H9 (cell line): ENCODE measurements at regions not wholly inside any gene's neighbourhood (a gene's known extent, or its start where the extent isn't known, plus 50 kb on each side); places are given as distances from the start of the nearest gene placed in this dataset.

ENCODE experiments used
- DNase-seq: peaks from one replicate; pipeline ENCODE4 v3.0.0-alpha.2; 2017
- H2AFZ ChIP-seq: one replicate; pipeline ENCODE4 v1.6.1; 2013; ENCODE audit warnings: mild to moderate bottlenecking, low read length, control low read depth, moderate library complexity
- H2AK5ac ChIP-seq: 2 replicates; pipeline ENCODE4 v1.6.1; 2013; ENCODE audit warnings: low read length, control low read depth, mixed read lengths; ENCODE audit not compliant: insufficient read length
- H2BK120ac ChIP-seq: one replicate; pipeline ENCODE4 v1.6.1; 2013; ENCODE audit warnings: low read depth, mild to moderate bottlenecking, low read length, control low read depth, inconsistent platforms; ENCODE audit not compliant: poor library complexity, severe bottlenecking
- H2BK12ac ChIP-seq: 2 replicates; pipeline ENCODE4 v1.6.1; 2013; ENCODE audit warnings: low read length, control low read depth, mixed read lengths, low read depth; ENCODE audit not compliant: insufficient read length
- H2BK15ac ChIP-seq: 2 replicates; pipeline ENCODE4 v1.6.1; 2013; ENCODE audit warnings: low read depth, low read length, control low read depth
- H2BK20ac ChIP-seq: one replicate; pipeline ENCODE4 v1.6.1; 2013; ENCODE audit warnings: low read depth, mild to moderate bottlenecking, low read length, control low read depth, inconsistent platforms; ENCODE audit not compliant: poor library complexity, severe bottlenecking
- H2BK5ac ChIP-seq: 2 replicates; pipeline ENCODE4 v1.6.1; 2013; ENCODE audit warnings: low read length, control low read depth, mixed read lengths; ENCODE audit not compliant: insufficient read length
- H3K14ac ChIP-seq: 2 replicates; pipeline ENCODE4 v1.6.1; 2013; ENCODE audit warnings: low read length, control low read depth; ENCODE audit not compliant: insufficient read depth
- H3K18ac ChIP-seq: 2 replicates; pipeline ENCODE4 v1.6.1; 2013; ENCODE audit warnings: low read depth, mild to moderate bottlenecking, mixed read lengths, low read length, control low read depth; ENCODE audit not compliant: insufficient read length
- H3K23ac ChIP-seq: 2 replicates; pipeline ENCODE4 v1.6.1; 2013; ENCODE audit warnings: low read length, control low read depth, mixed read lengths, low read depth; ENCODE audit not compliant: insufficient read length
- H3K23me2 ChIP-seq: 2 replicates; pipeline ENCODE4 v1.6.1; 2013; ENCODE audit warnings: low read depth, mild to moderate bottlenecking, mixed read lengths, low read length, control low read depth; ENCODE audit not compliant: insufficient read length, poor library complexity, severe bottlenecking
- H3K27ac ChIP-seq: 2 replicates; pipeline ENCODE4 v1.5.1; 2013; ENCODE audit warnings: low read length, control low read depth, mixed read lengths, low read depth; ENCODE audit not compliant: insufficient read length
- H3K27me3 ChIP-seq: 2 replicates; pipeline ENCODE4 v1.6.1; 2013; ENCODE audit warnings: low read length, control low read depth, inconsistent platforms; ENCODE audit not compliant: insufficient read depth
- H3K4ac ChIP-seq: 2 replicates; pipeline ENCODE4 v1.6.1; 2013; ENCODE audit warnings: low read depth, mild to moderate bottlenecking, control low read depth, inconsistent platforms, low read length, moderate library complexity
- H3K4me1 ChIP-seq: 2 replicates; pipeline ENCODE4 v1.6.1; 2013; ENCODE audit warnings: low read length, control low read depth, inconsistent platforms; ENCODE audit not compliant: insufficient read depth
- H3K4me2 ChIP-seq: 2 replicates; pipeline ENCODE4 v1.6.1; 2013; ENCODE audit warnings: low read length, control low read depth, mixed read lengths; ENCODE audit not compliant: insufficient read length, insufficient read depth
- H3K56ac ChIP-seq: 2 replicates; pipeline ENCODE4 v1.6.1; 2013; ENCODE audit warnings: low read depth, mild to moderate bottlenecking, mixed read lengths, low read length, control low read depth; ENCODE audit not compliant: insufficient read length
- H3K79me1 ChIP-seq: 2 replicates; pipeline ENCODE4 v1.6.1; 2013; ENCODE audit warnings: low read depth, mild to moderate bottlenecking, moderate library complexity, low read length, control low read depth, inconsistent platforms; ENCODE audit not compliant: insufficient read depth, poor library complexity, severe bottlenecking
- H3K79me2 ChIP-seq: 2 replicates; pipeline ENCODE4 v1.6.1; 2013; ENCODE audit warnings: low read length, control low read depth, inconsistent platforms; ENCODE audit not compliant: insufficient read depth
- H3K9ac ChIP-seq: 2 replicates; pipeline ENCODE4 v1.6.1; 2013; ENCODE audit warnings: low read length, control low read depth, mixed read lengths; ENCODE audit not compliant: insufficient read length; ENCODE audit errors: extremely low read depth
- H3K9me3 ChIP-seq: one replicate; pipeline ENCODE4 v1.6.1; 2013; ENCODE audit warnings: low read depth, low read length, inconsistent platforms; ENCODE audit not compliant: control insufficient read depth
- H3T11ph ChIP-seq: one replicate; pipeline ENCODE4 v1.6.1; 2013; ENCODE audit warnings: mild to moderate bottlenecking, low read length, control low read depth, inconsistent platforms
- H4K20me1 ChIP-seq: one replicate; pipeline ENCODE4 v1.6.1; 2013; ENCODE audit not compliant: control insufficient read depth, insufficient read length, insufficient read depth
- H4K5ac ChIP-seq: 2 replicates; pipeline ENCODE4 v1.6.1; 2013; ENCODE audit warnings: low read depth, mild to moderate bottlenecking, mixed read lengths, low read length, control low read depth; ENCODE audit not compliant: insufficient read length
- H4K8ac ChIP-seq: replicated peaks from 2 replicates; pipeline ENCODE4 v1.6.1; 2013; ENCODE audit warnings: low read length, control low read depth, mixed read lengths, low read depth; ENCODE audit not compliant: insufficient read length
- H4K91ac ChIP-seq: 2 replicates; pipeline ENCODE4 v1.6.1; 2013; ENCODE audit warnings: low read depth, mild to moderate bottlenecking, moderate library complexity, mixed read lengths, low read length, control low read depth; ENCODE audit not compliant: insufficient read length
- H3K27ac Mint-ChIP-seq, 3 experiments: 2 replicates in 2 of 3; 3 replicates in 1 of 3; pipeline ENCODE4 v1.8.0; 2020 to 2021; ENCODE audit warnings: mixed read lengths in 3 of 3, mild to moderate bottlenecking in 1 of 3, moderate library complexity in 1 of 3
- H3K27me3 Mint-ChIP-seq: 2 replicates; pipeline ENCODE4 v1.8.0; 2021; ENCODE audit warnings: low read depth, mild to moderate bottlenecking, moderate library complexity, mixed read lengths
- H3K36me3 Mint-ChIP-seq, 3 experiments: 2 replicates in 2 of 3; 3 replicates in 1 of 3; pipeline ENCODE4 v1.8.0; 2020 to 2021; ENCODE audit warnings: low read depth in 3 of 3, mixed read lengths in 3 of 3; ENCODE audit not compliant: insufficient read depth in 1 of 3
- H3K4me1 Mint-ChIP-seq, 2 experiments: 2 replicates each; pipeline ENCODE4 v1.8.0; 2020; ENCODE audit warnings: mixed read lengths in 2 of 2
- H3K4me3 Mint-ChIP-seq, 2 experiments: 2 replicates in 1 of 2; 3 replicates in 1 of 2; pipeline ENCODE4 v1.8.0; 2020 to 2021; ENCODE audit warnings: mild to moderate bottlenecking in 2 of 2, mixed read lengths in 2 of 2, moderate library complexity in 1 of 2
- H3K9me3 Mint-ChIP-seq, 2 experiments: 2 replicates in 1 of 2; 3 replicates in 1 of 2; pipeline ENCODE4 v1.8.0; 2020; ENCODE audit warnings: mild to moderate bottlenecking in 2 of 2, mixed read lengths in 2 of 2, moderate library complexity in 1 of 2
- WGBS: extraction: QIAGEN DNeasy Blood & Tissue Kit; methylation state at CpG from one replicate; pipeline ENCODE4 v1.1.7; 2013; ENCODE audit warnings: missing lambda C conversion rate, low lambda C conversion rate, mixed read lengths; ENCODE audit not compliant: insufficient read length; ENCODE audit errors: extremely low coverage; 5-methylcytosine and 5-hydroxymethylcytosine counted together
- TF ChIP-seq, protein P1 (sequence below): fragments of 200-600 bp; sonication (generic); conservative IDR thresholded peaks from 3 replicates; pipeline ENCODE4 v1.8.0; 2021; ENCODE audit warnings: antibody characterized with exemption, mild to moderate bottlenecking

- H3K4ac ChIP-seq, result no peak overlapping the region
- H2AFZ ChIP-seq, result no peak overlapping the region
- no peaks in the 10 kb centered on the region; a peak in 1 of 7 replicates for H3K36me3 Mint-ChIP-seq
- H3K4me2 ChIP-seq, result no peak overlapping the region
- no peak for DNase-seq
- no peak overlapping the region for H3K4me3 Mint-ChIP-seq
- peaks cover 3% of the 10 kb centered on the region for H3K27me3 Mint-ChIP-seq
- H3K4me1 Mint-ChIP-seq, result peaks cover 37 to 43% of the 10 kb centered on the region in 2 experiments
- no peak overlapping the region for H3K23ac ChIP-seq
- no peak overlapping the region for H3K18ac ChIP-seq
- TF ChIP-seq, protein P1, sequence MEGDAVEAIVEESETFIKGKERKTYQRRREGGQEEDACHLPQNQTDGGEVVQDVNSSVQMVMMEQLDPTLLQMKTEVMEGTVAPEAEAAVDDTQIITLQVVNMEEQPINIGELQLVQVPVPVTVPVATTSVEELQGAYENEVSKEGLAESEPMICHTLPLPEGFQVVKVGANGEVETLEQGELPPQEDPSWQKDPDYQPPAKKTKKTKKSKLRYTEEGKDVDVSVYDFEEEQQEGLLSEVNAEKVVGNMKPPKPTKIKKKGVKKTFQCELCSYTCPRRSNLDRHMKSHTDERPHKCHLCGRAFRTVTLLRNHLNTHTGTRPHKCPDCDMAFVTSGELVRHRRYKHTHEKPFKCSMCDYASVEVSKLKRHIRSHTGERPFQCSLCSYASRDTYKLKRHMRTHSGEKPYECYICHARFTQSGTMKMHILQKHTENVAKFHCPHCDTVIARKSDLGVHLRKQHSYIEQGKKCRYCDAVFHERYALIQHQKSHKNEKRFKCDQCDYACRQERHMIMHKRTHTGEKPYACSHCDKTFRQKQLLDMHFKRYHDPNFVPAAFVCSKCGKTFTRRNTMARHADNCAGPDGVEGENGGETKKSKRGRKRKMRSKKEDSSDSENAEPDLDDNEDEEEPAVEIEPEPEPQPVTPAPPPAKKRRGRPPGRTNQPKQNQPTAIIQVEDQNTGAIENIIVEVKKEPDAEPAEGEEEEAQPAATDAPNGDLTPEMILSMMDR, result no peak
- H3K27ac Mint-ChIP-seq, result no peak overlapping the region
- no peak overlapping the region for H3K56ac ChIP-seq
- no peak overlapping the region for H2BK15ac ChIP-seq
- no peaks in the 10 kb centered on the region for H3K9me3 Mint-ChIP-seq
- no peak overlapping the region for H2BK12ac ChIP-seq
- H3K27me3 ChIP-seq, result no peaks in the 10 kb centered on the region
- no peak overlapping the region for H4K5ac ChIP-seq
- no peaks in the 10 kb centered on the region for H4K20me1 ChIP-seq
- peaks cover 19% of the 10 kb centered on the region for H3K4me1 ChIP-seq
- WGBS, result no CpG with 5 or more reads among the region's 4 CpGs
- H4K91ac ChIP-seq, result no peak overlapping the region
- no peak overlapping the region for H3T11ph ChIP-seq
- no peak overlapping the region for H2BK5ac ChIP-seq
- no peak overlapping the region for H2BK120ac ChIP-seq
- H3K23me2 ChIP-seq, result peaks cover 2% of the 10 kb centered on the region
- H3K79me2 ChIP-seq, result no peaks in the 10 kb centered on the region
- no peak overlapping the region for H4K8ac ChIP-seq
- H3K9ac ChIP-seq, result no peak overlapping the region
- H2AK5ac ChIP-seq, result no peak overlapping the region
- H3K27ac ChIP-seq, result no peak overlapping the region
- H3K79me1 ChIP-seq, result no peaks in the 10 kb centered on the region
- no peak overlapping the region for H3K14ac ChIP-seq
- H3K9me3 ChIP-seq, result no peaks in the 10 kb centered on the region
- H2BK20ac ChIP-seq, result no peak overlapping the region
These were observed 72.4 kb downstream of the MFAP3 start for GRCh38 chr5:154111214-154111613.
